Gastroesophageal sphincter (tissue), 4 donors: ENCODE measurements at regions not wholly inside any gene's neighbourhood (a gene's known extent, or its start where the extent isn't known, plus 50 kb on each side); places are given as distances from the start of the nearest gene placed in this dataset.

Experiments used
- ATAC-seq: fragments of 150-250 bp; one replicate; pipeline ENCODE4 v1.9.1; 2016; ENCODE audit warnings: mild to moderate bottlenecking, moderate library complexity
- H3K27ac ChIP-seq, 4 donors: fragments of 200-600 bp; sonication (generic) in 3 of 4; 1 replicate in 3 of 4; 2 replicates in 1 of 4; pipeline ENCODE4 v1.5.1; 2016 to 2019
- H3K27me3 ChIP-seq: fragments of 200-600 bp; sonication (generic); one replicate; pipeline ENCODE4 v1.5.1; 2019
- H3K36me3 ChIP-seq, 2 donors: fragments of 200-600 bp; sonication (generic); one replicate each; pipeline ENCODE4 v1.5.1; 2019; ENCODE audit warnings: control low read depth in 1 of 2
- H3K4me1 ChIP-seq, 3 donors: fragments of 200-600 bp; sonication (generic); 1 replicate in 2 of 3; 2 replicates in 1 of 3; pipeline ENCODE4 v1.5.1; 2016 to 2019; ENCODE audit warnings: control low read depth in 2 of 3
- H3K4me3 ChIP-seq, 2 donors: fragments of 200-600 bp; sonication (generic); one replicate each; pipeline ENCODE4 v1.5.1; 2019; ENCODE audit warnings: mild to moderate bottlenecking in 1 of 2, moderate library complexity in 1 of 2
- H3K9me3 ChIP-seq, 3 donors: fragments of 200-600 bp; sonication (generic); one replicate each; pipeline ENCODE4 v1.5.1; 2017 to 2019; ENCODE audit warnings: control low read depth in 2 of 3
- EP300 ChIP-seq: sonication (generic); formaldehyde crosslinking; IDR thresholded peaks from one replicate; pipeline ENCODE4 v1.6.1; 2017; ENCODE audit warnings: antibody characterized with exemption, mild to moderate bottlenecking
- POLR2A ChIP-seq, 2 donors: fragments of 450-650 bp; IDR thresholded peaks; one replicate each; pipeline ENCODE4 v1.6.1; 2017; ENCODE audit warnings: antibody characterized with exemption in 2 of 2, mild to moderate bottlenecking in 2 of 2, moderate library complexity in 1 of 2
- POLR2AphosphoS5 ChIP-seq: sonication (generic); formaldehyde crosslinking; IDR thresholded peaks from one replicate; pipeline ENCODE4 v1.6.1; 2017; ENCODE audit warnings: antibody characterized with exemption
- WGBS, 2 donors: methylation state at CpG; one replicate each; pipeline ENCODE4 v1.1.5; 2018; ENCODE audit warnings: low coverage in 1 of 2; 5-methylcytosine and 5-hydroxymethylcytosine counted together
- TF ChIP-seq, protein P1 (sequence below), 4 experiments: fragments of 200-600 bp in 2 of 4; fragments of 450-650 bp in 2 of 4; sonication (generic) in 1 of 4; IDR thresholded peaks; one replicate each; pipeline ENCODE4 v1.5.1; 2017 to 2019; ENCODE audit warnings: antibody characterized with exemption in 4 of 4, mild to moderate bottlenecking in 2 of 4, moderate library complexity in 2 of 4

DNA sequence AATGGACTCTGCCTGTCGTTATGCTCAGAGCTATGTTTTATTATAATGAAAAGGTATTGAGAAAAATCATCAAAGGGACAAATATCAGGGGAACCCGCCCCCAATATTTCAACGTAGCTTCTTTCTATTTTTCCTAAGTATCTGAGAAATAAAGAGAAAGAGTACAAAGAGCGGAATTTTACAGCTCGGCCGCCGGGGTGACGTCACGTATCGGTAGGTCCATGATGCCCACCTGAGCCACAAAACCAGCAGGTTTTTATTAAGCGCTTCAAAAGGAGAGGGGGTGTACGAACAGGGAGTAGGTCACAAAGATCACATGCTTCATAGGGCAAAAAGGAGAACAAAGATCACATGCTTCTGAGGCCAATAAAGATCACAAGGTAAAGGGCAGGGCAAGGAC lies 281.6 kb upstream of the POM121L12 start:
- no peak for ATAC-seq
- no peak for TF ChIP-seq POLR2AphosphoS5
- H3K9me3 ChIP-seq: no peaks in the 10 kb centered on the region
- WGBS, 2 donors: 76 to 91% methylated on average over 4 to 11 of the region's 12 CpGs
- H3K36me3 ChIP-seq: no peaks in the 10 kb centered on the region
- no peak overlapping the region for H3K27ac ChIP-seq
- H3K4me1 ChIP-seq: no peaks in the 10 kb centered on the region
- H3K27me3 ChIP-seq: no peaks in the 10 kb centered on the region
- H3K4me3 ChIP-seq: no peak overlapping the region

DNA sequence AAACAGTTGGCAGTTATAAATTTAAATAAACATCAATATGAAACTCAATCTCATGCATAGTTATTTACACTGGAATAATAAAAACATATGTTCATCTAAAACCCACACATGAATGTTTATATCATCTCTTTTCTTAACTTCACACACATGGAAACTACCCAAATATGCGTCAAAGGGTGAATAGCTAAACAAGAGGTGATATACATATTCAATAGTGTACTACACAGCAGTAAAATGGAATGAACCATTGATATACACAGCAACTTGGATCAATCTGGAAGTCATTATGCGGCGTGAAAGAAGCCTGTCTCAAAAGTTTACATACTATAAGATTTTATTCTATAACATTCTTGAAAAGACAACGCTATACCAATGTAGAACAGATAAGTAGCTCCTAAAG lies 282.5 kb upstream of the POM121L12 start:
- no peaks in the 10 kb centered on the region for H3K27me3 ChIP-seq
- H3K27ac ChIP-seq: no peak overlapping the region
- H3K9me3 ChIP-seq: no peaks in the 10 kb centered on the region
- WGBS, 2 donors: 67 to 87% methylated on average over 1 to 4 of the region's 4 CpGs
- TF ChIP-seq, protein P1, sequence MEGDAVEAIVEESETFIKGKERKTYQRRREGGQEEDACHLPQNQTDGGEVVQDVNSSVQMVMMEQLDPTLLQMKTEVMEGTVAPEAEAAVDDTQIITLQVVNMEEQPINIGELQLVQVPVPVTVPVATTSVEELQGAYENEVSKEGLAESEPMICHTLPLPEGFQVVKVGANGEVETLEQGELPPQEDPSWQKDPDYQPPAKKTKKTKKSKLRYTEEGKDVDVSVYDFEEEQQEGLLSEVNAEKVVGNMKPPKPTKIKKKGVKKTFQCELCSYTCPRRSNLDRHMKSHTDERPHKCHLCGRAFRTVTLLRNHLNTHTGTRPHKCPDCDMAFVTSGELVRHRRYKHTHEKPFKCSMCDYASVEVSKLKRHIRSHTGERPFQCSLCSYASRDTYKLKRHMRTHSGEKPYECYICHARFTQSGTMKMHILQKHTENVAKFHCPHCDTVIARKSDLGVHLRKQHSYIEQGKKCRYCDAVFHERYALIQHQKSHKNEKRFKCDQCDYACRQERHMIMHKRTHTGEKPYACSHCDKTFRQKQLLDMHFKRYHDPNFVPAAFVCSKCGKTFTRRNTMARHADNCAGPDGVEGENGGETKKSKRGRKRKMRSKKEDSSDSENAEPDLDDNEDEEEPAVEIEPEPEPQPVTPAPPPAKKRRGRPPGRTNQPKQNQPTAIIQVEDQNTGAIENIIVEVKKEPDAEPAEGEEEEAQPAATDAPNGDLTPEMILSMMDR (IDR thresholded peaks at IDR 0.05): no peak
- TF ChIP-seq POLR2A (IDR thresholded peaks at IDR 0.05) (no peak), POLR2AphosphoS5 (no peak), EP300 (no peak)
- no peaks in the 10 kb centered on the region for H3K4me1 ChIP-seq
- H3K4me3 ChIP-seq: no peak overlapping the region
- no peaks in the 10 kb centered on the region for H3K36me3 ChIP-seq
- ATAC-seq: no peak

DNA sequence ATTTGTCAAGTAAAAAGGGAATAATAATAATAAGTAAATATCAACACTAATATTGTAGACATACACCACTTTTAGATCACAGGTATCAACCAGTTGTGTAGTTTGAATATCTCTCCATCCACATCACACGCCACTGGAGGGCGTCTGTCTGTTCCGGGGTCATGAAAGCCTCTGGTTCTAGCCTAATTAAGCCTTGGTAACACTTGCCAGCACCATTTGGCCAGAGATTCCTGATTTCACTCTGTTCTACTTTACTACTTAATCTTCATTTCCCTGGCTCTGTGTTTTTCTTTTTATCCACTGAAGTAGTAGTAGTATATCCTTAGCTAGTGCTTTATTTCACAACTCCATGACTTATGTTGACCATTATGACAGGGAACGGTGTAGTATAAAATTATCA lies 285.6 kb upstream of the POM121L12 start:
- H3K9me3 ChIP-seq: no peaks in the 10 kb centered on the region
- H3K27ac ChIP-seq: no peak overlapping the region
- WGBS, 2 donors: 35 to 59% methylated on average over 4 of the region's 4 CpGs
- no peaks in the 10 kb centered on the region for H3K27me3 ChIP-seq
- H3K4me3 ChIP-seq: no peak overlapping the region
- TF ChIP-seq, protein P1 (IDR thresholded peaks at IDR 0.05): no peak
- no peak for TF ChIP-seq EP300
- TF ChIP-seq POLR2A (IDR thresholded peaks at IDR 0.05): no peak
- no peak for TF ChIP-seq POLR2AphosphoS5
- no peaks in the 10 kb centered on the region for H3K36me3 ChIP-seq
- H3K4me1 ChIP-seq: no peaks in the 10 kb centered on the region
- ATAC-seq: no peak

DNA sequence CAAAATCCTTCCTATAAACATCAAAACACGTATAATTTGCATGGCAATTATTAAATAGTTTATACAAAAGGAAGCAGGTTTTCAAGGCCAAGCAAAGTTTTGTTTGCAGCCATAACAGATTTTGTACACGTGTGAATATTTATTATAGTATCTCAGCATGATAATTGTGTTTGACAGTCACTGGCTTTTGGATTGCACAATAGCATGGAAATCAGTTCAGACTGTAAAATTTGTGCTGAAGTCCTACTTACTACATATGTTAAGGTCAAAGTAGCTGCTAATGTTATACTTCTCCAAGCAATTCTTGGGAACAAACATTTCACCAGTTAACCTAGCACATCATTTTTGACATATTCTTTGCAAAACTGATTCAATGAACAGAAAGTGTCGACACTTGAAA lies 287.6 kb upstream of the POM121L12 start:
- H3K4me1 ChIP-seq: no peaks in the 10 kb centered on the region
- H3K4me3 ChIP-seq: no peak overlapping the region
- WGBS, 2 donors: 53 to 63% methylated on average over 3 of the region's 3 CpGs
- no peak overlapping the region for H3K27ac ChIP-seq
- no peaks in the 10 kb centered on the region for H3K36me3 ChIP-seq
- ATAC-seq: no peak
- no peaks in the 10 kb centered on the region for H3K9me3 ChIP-seq
- H3K27me3 ChIP-seq: no peaks in the 10 kb centered on the region
- TF ChIP-seq, protein P1 (IDR thresholded peaks at IDR 0.05): no peak
- TF ChIP-seq EP300: no peak
- TF ChIP-seq POLR2AphosphoS5: no peak
- no peak for TF ChIP-seq POLR2A (IDR thresholded peaks at IDR 0.05)

DNA sequence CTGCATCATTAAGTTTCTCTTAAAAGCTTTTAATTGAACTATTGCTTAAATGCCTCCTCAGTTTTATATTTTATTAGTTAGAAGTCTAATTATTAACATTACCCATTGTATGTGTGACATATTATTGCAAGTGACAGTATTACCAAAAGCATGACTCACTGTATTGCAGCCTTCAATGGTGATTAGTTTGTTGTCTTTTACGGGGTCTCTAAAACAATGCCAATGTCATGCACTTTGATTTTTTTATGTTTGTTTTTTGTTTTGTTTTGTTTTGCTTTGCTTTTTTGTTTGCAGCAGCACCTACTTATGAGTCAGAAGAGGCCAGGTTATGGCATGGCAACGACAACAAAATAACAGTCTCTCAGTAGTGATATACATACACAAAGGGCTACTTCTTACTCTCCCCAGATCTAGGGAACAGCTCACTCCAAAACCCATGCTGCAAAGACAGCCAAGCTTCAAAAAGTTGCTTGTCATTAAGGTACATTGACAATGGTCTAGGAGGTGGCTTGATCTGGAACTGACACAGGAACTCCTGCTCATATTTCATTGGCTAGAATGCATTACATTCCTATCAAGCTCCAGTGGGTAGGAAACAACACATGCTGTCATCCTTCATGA lies 293.7 kb upstream of the POM121L12 start:
- Histone ChIP-seq H3K9me3 (no peaks in the 10 kb centered on the region), H3K27ac (no peak overlapping the region), H3K36me3 (no peaks in the 10 kb centered on the region), H3K4me3 (no peak overlapping the region), H3K4me1 (no peaks in the 10 kb centered on the region), H3K27me3 (no peaks in the 10 kb centered on the region)
- TF ChIP-seq POLR2AphosphoS5: no peak
- no peak for TF ChIP-seq EP300
- TF ChIP-seq, protein P1 (IDR thresholded peaks at IDR 0.05): no peak
- no peak for TF ChIP-seq POLR2A (IDR thresholded peaks at IDR 0.05)
- no peak for ATAC-seq
- WGBS, 2 donors: 94 to 100% methylated on average over 1 to 2 of the region's 2 CpGs
